ENCODE measurements at regions not wholly inside any gene's neighbourhood (a gene's known extent, or its start where the extent isn't known, plus 50 kb on each side); places are given as distances from the start of the nearest gene placed in this dataset.

DNA sequence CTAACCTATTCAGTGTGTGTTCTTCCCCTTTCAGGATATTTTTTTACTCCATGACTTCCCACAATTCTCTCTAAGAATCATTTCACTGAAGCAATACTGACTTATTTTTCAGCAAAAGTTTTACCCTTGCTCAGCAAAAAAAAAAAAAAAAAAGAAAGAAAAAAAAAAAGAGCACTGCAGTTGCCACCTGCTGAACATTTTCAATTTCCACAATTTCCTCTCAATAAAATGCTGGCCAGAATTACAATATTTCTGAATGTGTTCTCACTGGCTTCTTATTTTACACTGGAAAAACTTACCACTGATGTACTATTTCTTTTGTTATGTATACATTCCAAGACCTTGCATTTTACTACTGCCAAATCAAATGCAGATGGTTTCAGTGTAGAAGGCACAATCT lies 210.4 kb downstream of the PAPSS1 start:
- TF ChIP-seq, protein P1, sequence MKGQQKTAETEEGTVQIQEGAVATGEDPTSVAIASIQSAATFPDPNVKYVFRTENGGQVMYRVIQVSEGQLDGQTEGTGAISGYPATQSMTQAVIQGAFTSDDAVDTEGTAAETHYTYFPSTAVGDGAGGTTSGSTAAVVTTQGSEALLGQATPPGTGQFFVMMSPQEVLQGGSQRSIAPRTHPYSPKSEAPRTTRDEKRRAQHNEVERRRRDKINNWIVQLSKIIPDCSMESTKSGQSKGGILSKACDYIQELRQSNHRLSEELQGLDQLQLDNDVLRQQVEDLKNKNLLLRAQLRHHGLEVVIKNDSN (IDR thresholded peaks at IDR 0.05; ENCODE audit: borderline replicate concordance, extremely low read length, insufficient read depth, low read depth, low read length), result no peak
- TF ChIP-seq CTCF (IDR thresholded peaks at IDR 0.05 in 2 of 3, conservative IDR thresholded peaks at IDR 0.05 in 1 of 3; ENCODE audit: control insufficient read depth in 2 of 3, extremely low read depth in 1 of 3, insufficient read depth in 1 of 3, low read depth in 3 of 3, low read length in 3 of 3) (no peak), KDM1A (IDR thresholded peaks at IDR 0.05; ENCODE audit: borderline replicate concordance) (no peak)
